Subcutaneous abdominal adipose tissue (tissue), 5 donors: ENCODE measurements at regions not wholly inside any gene's neighbourhood (a gene's known extent, or its start where the extent isn't known, plus 50 kb on each side); places are given as distances from the start of the nearest gene placed in this dataset.
A peak's percentile ranks its signal among the peaks of the same experiment; 100 is the strongest.
"Not testable (repeated sequence)": the region's sequence is repeated elsewhere in the genome, so short reads cannot be mapped to it uniquely, and the experiment has no call there.

Experiments used
- H3K27ac ChIP-seq: one replicate; pipeline ENCODE4 v1.7.0; 2013; ENCODE audit warnings: low read depth, mild to moderate bottlenecking, inconsistent platforms, low read length, moderate library complexity
- H3K27me3 ChIP-seq, 5 donors: one replicate each; pipeline ENCODE4 v1.7.0; 2013; ENCODE audit warnings: low read length in 5 of 5, inconsistent platforms in 1 of 5; ENCODE audit not compliant: control insufficient read depth in 5 of 5, insufficient read depth in 4 of 5
- H3K36me3 ChIP-seq, 5 donors: one replicate each; pipeline ENCODE4 v1.7.0; 2013; ENCODE audit warnings: low read length in 5 of 5; ENCODE audit not compliant: control insufficient read depth in 5 of 5, insufficient read depth in 5 of 5
- H3K4me1 ChIP-seq, 5 donors: one replicate each; pipeline ENCODE4 v1.7.0; 2013; ENCODE audit warnings: low read length in 5 of 5, mild to moderate bottlenecking in 3 of 5, moderate library complexity in 1 of 5; ENCODE audit not compliant: control insufficient read depth in 5 of 5, insufficient read depth in 5 of 5
- H3K4me3 ChIP-seq, 5 donors: one replicate each; pipeline ENCODE4 v1.7.0; 2013; ENCODE audit warnings: low read length in 5 of 5, low read depth in 1 of 5
- H3K9ac ChIP-seq, 5 donors: one replicate each; pipeline ENCODE4 v1.7.0; 2013; ENCODE audit warnings: low read length in 5 of 5, mild to moderate bottlenecking in 4 of 5, moderate library complexity in 3 of 5
- H3K9me3 ChIP-seq, 5 donors: one replicate each; pipeline ENCODE4 v1.7.0; 2013; ENCODE audit warnings: low read length in 5 of 5; ENCODE audit not compliant: control insufficient read depth in 5 of 5
- donor health status: healthy.
- donor health status: healthy.
- donor health status: healthy.
- donor health status: healthy.
- donor health status: healthy.

GRCh38 chr7:94761451-94761850, 105.5 kb upstream of the SGCE start:
- H3K4me1 ChIP-seq: peaks cover 0 to 4% (median 0%) of the 10 kb centered on the region in 5 donors
- H3K27me3 ChIP-seq: no peaks in the 10 kb centered on the region
- H3K9me3 ChIP-seq: no peaks in the 10 kb centered on the region
- no peak overlapping the region for H3K4me3 ChIP-seq
- no peaks in the 10 kb centered on the region for H3K36me3 ChIP-seq
- no peak overlapping the region for H3K27ac ChIP-seq
- H3K9ac ChIP-seq: no peak overlapping the region

DNA sequence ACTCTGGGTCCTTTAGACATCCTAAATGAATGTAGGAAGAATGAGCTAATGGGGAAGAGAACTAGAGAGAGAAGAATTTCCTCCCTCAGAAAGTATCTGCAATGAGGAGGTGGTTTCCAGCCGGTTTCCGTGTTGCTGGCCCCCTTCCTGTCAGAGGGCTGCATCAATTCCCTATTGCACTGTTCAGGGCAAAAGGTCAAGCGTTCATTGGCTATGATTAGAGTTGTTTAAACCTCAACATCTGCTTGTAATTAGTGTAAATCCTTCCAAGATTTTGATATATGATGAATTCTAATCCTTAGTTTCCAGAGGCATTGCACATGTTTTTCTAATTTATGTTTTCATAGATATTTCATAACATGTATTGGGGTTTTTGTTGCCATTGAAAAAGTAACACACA, 107.3 kb upstream of the SGCE start:
- Histone ChIP-seq H3K27me3 (no peaks in the 10 kb centered on the region), H3K4me3 (peak overlapping the region in 1 of 5 donors; percentile 5), H3K36me3 (no peaks in the 10 kb centered on the region), H3K27ac (no peak overlapping the region), H3K9ac (no peak overlapping the region), H3K9me3 (no peaks in the 10 kb centered on the region), H3K4me1 (peaks cover 0 to 4% (median 0%) of the 10 kb centered on the region in 5 donors)

DNA sequence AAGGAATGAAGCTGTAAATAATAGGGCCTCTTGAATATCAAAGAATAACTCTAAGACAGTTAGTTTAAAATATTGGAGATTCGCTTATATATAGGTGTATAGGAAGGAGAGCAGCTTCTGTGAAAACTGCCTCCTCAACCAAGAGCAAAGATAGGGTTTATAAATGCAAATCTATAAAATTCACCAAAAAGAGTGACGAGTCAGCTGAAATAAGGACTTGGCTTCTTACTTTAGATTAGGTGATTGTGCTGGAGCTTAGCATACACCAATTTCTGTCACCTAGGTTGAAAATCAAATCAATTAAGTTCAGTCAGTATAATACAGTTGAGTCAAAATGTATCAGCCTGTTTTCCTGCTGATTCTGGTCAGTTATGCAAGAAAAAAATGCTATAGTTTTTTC, 113.8 kb upstream of the SGCE start:
- H3K36me3 ChIP-seq: no peaks in the 10 kb centered on the region
- no peak overlapping the region for H3K9ac ChIP-seq
- H3K27me3 ChIP-seq: no peaks in the 10 kb centered on the region
- H3K4me3 ChIP-seq: no peak overlapping the region
- no peak overlapping the region for H3K27ac ChIP-seq
- no peaks in the 10 kb centered on the region for H3K9me3 ChIP-seq
- no peaks in the 10 kb centered on the region for H3K4me1 ChIP-seq

DNA sequence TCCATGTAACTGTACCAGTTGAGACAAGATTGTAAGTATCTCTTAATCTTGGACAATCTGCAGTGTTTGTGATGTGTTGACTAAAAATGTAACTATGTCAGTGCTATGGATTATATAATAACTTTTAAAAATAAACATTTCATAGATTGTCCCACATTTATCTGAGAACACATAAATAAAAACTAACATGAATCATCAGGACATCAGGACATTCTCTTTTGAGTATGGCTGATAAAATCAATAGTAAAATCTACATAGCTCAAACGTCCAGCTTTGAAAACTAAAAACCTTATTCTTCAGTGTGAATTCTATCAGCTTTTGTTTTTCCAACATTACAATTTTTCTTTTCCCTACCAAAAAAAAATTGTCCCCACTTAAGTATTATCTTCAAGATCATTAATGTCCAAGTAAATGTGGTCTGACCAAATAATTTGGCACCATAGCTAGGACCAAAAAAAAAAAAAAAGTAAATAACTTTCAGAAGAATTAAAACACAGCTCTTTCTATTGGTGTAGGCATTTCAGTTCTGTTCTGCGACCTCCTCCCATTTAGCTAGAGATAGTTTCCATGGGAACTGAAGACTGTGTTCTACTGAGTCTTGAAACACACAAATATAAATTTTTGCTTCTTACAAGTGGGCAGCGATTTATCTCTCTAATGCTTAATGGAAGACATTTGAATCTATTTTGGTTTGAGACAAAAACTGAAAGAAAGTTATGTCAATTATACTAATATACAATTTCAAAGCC, 123.0 kb upstream of the SGCE start:
- H3K4me1 ChIP-seq: no peaks in the 10 kb centered on the region
- no peaks in the 10 kb centered on the region for H3K27me3 ChIP-seq
- H3K9me3 ChIP-seq: peaks cover 0 to 4% (median 0%) of the 10 kb centered on the region in 5 donors
- H3K27ac ChIP-seq: no peak overlapping the region
- H3K36me3 ChIP-seq: peaks cover 0 to 3% (median 0%) of the 10 kb centered on the region in 5 donors
- no peak overlapping the region for H3K4me3 ChIP-seq
- no peak overlapping the region for H3K9ac ChIP-seq

DNA sequence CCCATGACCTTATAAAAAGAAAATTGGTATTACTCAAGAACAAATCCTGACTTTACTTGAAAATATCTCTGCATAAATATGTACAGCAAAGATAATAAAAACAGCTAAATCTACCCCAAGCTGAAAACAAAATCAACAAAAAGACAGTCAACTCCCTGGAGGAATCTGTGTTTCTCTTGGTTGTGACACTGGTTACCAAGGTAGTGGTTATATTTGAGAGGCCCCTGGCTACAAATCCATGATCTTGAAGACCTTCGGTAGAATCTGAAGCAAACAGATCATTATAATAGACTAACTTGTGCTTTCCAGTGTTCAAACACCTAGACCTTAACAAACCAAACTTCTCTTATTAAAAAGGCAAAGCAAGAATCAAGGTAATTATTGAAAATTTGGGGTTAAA, 123.9 kb upstream of the SGCE start:
- Histone ChIP-seq H3K9me3 (peaks cover 0 to 4% (median 0%) of the 10 kb centered on the region in 5 donors), H3K36me3 (peaks cover 0 to 3% (median 0%) of the 10 kb centered on the region in 5 donors), H3K27me3 (no peaks in the 10 kb centered on the region), H3K9ac (no peak overlapping the region), H3K4me3 (no peak overlapping the region), H3K27ac (no peak overlapping the region), H3K4me1 (no peaks in the 10 kb centered on the region)

DNA sequence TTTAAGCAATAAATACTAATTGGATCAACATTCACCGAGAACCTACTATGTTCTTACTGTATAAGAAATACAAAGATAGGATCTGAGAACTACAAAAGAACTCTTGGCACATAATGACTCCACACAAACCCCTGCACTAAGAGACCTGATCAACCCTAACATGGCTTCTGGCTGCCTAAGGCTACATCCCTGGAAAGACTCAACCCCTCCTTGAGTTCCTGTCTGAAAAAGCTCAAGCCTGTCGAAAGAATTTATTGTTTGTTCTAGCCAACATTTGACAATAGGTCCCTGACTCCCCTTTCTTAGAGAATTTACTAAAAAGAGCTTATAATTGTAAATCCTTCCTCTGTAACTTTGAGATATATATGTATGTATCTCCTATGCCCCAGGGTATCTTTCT, 125.3 kb upstream of the SGCE start:
- Histone ChIP-seq H3K9ac (no peak overlapping the region), H3K4me1 (no peaks in the 10 kb centered on the region), H3K27ac (no peak overlapping the region), H3K9me3 (peaks cover 0 to 4% (median 0%) of the 10 kb centered on the region in 5 donors), H3K36me3 (peaks cover 0 to 3% (median 0%) of the 10 kb centered on the region in 5 donors), H3K4me3 (no peak overlapping the region), H3K27me3 (no peaks in the 10 kb centered on the region)

GRCh38 chr7:94782777-94783176, 124.6 kb upstream of the PPP1R9A start:
- Histone ChIP-seq H3K27me3 (no peaks in the 10 kb centered on the region), H3K9me3 (no peaks in the 10 kb centered on the region), H3K9ac (no peak overlapping the region), H3K4me1 (no peaks in the 10 kb centered on the region), H3K27ac (no peak overlapping the region), H3K4me3 (no peak overlapping the region), H3K36me3 (peaks cover 0 to 3% (median 0%) of the 10 kb centered on the region in 5 donors)

GRCh38 chr7:94787285-94787684, 120.1 kb upstream of the PPP1R9A start:
- Histone ChIP-seq H3K9ac (no peak overlapping the region), H3K27ac (no peak overlapping the region), H3K4me1 (no peaks in the 10 kb centered on the region), H3K27me3 (no peaks in the 10 kb centered on the region), H3K36me3 (no peaks in the 10 kb centered on the region), H3K9me3 (peaks cover 0 to 4% (median 0%) of the 10 kb centered on the region in 5 donors), H3K4me3 (no peak overlapping the region)

DNA sequence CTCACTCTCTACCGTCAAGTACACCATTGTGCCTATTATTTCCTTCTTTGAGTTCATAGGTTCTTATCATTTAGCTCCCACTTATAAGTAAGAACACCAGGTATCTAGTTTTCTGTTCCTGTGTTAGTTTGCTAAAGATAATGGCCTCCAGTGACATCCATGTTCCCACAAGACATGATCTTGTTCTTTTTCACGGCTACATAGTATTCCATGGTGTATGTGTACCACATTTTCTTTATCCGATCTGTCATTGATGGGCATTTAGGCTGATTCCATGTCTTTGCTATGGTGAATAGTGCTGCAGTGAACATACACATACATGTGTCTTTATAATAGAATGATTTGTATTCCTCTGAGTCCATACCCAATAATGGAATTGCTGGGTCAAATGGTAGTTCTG, 119.0 kb upstream of the PPP1R9A start:
- not testable (repeated sequence) for H3K27ac ChIP-seq, H3K27me3 ChIP-seq, H3K9ac ChIP-seq, H3K4me1 ChIP-seq, H3K36me3 ChIP-seq, H3K4me3 ChIP-seq, H3K9me3 ChIP-seq

GRCh38 chr7:94792241-94792640, 115.2 kb upstream of the PPP1R9A start:
- peaks cover 0 to 4% (median 0%) of the 10 kb centered on the region in 5 donors for H3K9me3 ChIP-seq
- no peak overlapping the region for H3K4me3 ChIP-seq
- H3K27ac ChIP-seq: no peak overlapping the region
- no peaks in the 10 kb centered on the region for H3K4me1 ChIP-seq
- no peaks in the 10 kb centered on the region for H3K27me3 ChIP-seq
- H3K36me3 ChIP-seq: no peaks in the 10 kb centered on the region
- H3K9ac ChIP-seq: no peak overlapping the region
